GM18498 (cell line): ENCODE measurements at regions not wholly inside any gene's neighbourhood (a gene's known extent, or its start where the extent isn't known, plus 50 kb on each side); places are given as distances from the start of the nearest gene placed in this dataset.
"Not testable (repeated sequence)": the region's sequence is repeated elsewhere in the genome, so short reads cannot be mapped to it uniquely, and the experiment has no call there.

Experiments
- ATAC-seq: cut with Tn5 transposase; IDR thresholded peaks from one replicate; pipeline ENCODE4 v1.9.1; 2021; ENCODE audit warnings: mild to moderate bottlenecking, moderate library complexity; ENCODE audit not compliant: unreplicated experiment

DNA sequence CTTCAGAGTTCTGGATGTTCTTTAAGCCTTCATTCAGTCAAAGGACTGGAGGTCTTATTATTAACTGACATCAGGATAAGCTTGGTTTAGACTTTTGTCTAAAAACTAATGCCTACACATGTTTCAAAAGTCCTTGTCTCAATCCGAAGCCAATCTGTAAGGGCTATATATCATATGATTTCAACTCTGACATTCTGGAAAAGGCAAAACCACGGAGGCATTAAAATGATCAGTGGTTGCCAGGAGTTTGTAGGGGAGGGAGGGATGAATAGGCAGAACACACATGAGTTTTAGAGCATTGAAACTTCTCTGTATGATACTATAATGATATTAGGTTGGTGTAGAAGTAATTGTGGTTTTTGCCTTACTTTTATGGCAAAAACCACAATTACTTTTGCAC lies 1285.8 kb upstream of the CITED2 start:
- ATAC-seq = no peak

DNA sequence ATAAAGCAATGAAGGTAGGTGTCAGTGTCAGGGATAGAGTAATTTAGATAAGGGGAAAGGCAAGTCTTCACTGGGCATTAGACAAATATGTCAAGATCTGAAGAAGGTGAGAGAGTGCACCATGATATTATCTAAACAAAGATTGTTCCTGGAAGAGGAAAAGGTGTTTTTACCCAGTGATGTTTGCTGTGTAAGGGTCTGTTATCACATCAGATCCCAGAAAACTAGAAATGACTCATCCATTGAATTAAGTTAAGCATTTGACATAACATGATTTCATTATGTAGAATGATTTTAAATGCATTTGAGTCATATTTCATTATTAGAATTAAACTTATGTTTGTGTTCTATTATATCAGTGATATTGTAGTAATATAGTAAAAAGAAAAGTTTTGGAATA lies 1279.5 kb upstream of the CITED2 start:
- ATAC-seq = no peak

DNA sequence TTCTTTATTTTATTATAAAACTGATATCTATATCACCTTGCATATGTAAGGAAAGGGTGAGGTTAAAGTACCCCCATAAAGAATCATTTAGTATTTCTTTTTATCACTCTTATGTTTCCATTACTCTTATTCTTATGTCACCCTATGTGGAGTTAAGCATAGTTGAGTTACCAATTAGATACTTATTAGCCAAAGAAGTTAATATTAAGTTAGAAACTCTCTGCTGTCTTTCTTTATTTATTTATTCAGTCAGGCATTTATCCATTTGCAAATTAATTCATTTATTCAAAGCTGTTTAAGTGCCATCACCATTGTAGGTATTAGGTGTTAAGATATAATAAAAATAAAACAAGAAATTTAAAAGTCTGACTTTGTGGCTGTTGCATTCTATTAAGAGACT lies 1279.1 kb upstream of the CITED2 start:
- ATAC-seq = no peak

DNA sequence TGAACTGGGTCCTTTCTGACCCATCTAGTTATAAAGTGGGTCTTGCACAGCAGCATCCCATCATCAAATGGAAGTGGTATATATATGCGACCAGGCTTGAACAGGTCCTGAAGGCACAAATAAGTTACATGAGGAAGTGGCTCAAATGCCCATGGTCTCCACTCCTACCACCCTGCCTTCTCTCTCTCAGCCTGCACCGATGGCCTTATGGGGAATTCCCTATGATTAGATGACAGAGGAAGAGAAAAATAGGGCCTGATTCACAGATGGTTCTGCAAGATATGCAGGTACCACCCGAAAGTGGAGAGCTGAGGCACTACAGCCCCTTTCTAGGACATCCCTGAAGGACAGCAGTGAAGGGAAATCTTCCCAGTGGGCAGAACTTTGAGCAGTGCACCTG lies 1275.1 kb upstream of the CITED2 start:
- not testable (repeated sequence) for ATAC-seq

DNA sequence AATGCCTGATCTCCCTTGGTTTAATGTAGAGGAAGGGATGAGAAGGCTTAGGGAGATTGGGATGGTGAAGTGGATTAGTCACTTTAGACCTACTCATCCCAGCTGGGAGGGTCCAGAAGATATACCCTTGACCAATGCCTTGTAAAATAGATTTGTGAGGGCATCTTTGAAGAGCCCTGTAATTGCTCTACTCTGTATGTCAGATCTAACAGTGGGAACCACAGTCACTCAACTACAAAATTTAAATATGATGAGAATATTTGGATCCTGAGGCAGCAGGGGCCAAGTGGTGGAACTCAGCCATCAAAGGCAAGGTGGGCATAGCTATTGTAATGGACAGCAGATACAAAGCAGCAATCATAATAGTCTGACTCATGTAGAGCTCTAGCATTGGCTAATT lies 1272.9 kb upstream of the CITED2 start:
- ATAC-seq = not testable (repeated sequence)

DNA sequence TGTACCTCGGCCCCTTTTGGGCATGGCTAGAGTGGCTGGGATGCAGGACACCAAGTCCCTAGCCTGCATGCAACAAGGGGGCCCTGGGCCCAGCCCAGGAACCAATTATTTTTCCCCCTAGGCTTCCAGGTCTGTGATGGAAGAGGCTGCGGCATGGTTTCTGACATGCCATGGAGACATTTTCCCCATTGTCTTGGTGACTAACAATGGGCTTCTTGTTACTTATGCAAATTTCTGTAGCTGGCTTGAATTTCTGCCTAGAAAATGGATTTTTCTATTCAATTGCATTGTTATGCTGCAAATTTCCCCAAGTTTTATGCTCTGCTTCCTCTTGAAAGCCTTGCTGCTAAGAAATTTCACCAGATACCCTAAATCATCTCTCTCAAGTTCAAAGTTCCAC lies 1269.6 kb upstream of the CITED2 start:
- no peak for ATAC-seq

DNA sequence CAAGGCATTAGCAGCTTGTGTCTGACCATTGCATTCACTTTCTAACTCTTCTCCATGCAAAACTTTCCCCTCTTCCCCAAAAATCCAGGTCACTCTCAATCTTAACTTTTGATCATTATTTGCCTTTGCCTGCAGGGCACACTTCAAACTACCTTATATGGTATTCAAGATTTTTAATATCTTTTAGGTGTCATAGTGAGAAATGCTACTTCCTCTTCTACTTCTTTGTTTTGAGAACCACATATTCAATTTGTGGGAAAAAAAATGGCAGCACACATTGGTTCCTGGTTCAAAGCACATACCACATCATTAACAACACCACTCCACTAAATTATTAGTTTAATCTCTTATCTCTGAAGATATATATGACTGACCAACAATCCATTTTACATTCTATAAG lies 1267.0 kb upstream of the CITED2 start:
- peak; percentile 71 for ATAC-seq

DNA sequence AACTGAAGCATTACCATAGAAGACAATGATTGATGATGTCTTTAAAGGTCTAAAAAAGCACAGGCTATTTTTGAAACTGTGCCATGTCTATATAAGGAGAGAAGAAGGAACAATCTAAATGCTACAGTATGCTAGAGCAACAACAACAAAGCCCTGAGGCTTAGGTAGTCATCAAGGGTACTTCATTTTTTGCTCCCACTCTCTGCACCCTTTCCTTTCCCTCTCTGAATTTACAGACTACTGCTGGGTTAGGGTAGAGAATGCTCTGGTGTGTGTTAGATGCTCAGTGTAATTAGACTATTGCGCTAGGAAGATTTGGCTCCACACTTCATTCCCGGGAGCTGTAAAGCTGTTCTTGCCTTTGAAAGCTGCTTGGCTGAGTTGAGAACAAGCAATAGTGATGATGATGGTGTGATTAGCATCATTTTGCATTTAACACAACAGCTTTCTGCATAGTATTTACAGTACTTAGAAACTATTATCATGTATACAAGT lies 1262.5 kb upstream of the CITED2 start:
- peak; percentile 36 for ATAC-seq

DNA sequence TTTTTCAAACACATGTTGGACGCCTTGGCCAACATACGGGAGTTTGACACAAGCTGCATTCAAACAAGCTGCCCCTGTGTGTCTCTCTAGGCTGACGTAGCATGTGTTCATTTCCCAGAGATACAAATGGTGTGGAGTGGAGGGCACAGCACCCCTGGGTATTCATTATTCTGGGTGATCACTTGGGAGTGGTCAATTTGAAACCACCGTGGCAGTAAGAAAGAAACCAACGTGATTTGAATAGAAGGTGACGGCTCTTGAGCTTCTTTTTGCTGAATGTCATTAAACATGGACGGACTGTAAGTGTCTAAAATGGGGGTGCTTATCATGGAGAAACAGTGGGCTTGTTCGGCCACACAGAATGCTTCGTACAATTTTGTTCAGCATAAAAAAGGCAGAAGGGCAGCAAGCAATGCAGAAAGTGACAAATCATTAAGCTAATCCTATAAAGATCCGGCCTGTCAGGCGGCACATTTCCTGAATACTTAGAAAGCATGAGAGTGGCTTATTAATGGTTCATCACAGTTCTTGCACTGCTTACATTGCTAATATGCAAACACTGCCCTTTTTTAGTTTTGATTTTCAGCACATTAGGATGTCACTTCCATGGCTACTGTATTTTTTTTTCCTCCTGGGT lies 1261.9 kb upstream of the CITED2 start:
- ATAC-seq = peak; percentile 65

DNA sequence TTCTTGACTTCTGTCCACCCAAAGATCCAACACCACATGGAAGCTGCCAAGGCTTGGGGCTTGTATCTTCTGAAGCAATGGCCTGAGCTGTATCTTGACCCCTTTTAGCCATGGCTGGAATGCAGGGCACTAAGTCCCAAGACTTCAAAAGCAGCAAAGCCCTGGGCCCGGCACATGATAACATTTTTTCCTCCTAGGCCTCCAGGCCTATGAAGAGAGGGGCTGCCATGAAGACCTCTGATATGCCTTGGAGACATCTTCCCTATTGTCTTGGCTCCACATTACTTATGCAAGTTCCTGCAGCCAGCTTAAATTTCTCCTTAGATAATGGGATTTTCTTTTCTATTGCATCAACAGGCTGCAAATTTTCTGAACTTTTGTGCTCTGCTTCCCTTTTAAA lies 1252.6 kb upstream of the CITED2 start:
- ATAC-seq = no peak

DNA sequence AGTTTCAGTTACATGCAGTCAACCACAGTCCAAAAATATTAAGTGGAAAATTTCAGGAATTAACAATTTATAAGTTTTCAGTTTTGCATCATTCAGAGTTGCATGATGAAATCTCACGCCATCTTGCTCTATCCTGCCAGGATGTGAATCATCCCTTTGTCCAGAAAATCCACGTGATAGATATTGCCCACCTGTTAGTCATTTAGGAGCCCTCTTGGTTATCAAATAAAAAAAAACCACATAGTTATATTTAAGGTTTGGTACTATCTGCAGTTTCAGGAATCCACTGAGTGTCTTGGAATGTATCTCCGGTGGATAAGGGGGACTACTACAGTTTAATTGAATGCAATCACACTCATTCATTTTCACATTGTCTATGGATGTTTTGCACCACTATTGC lies 1249.0 kb upstream of the CITED2 start:
- no peak for ATAC-seq

DNA sequence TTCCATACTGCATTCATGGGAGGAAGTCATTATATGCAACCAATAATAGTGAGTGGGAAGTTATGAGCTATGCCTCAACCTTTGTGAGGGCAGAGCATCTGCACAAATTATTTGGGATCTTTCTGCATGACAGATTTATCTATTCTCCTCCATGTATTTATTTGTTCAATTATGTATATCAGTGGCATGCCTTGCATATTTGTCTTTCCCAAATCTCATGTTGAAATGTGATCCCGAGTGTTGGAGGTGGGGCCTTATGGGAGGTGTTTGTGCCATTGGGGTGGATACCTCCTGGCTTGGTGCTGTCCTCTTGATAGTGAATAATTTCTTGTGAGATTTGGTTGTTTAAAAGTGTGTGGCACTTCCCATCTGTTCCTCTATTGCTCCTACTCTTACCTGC lies 1246.0 kb upstream of the CITED2 start:
- ATAC-seq = no peak

DNA sequence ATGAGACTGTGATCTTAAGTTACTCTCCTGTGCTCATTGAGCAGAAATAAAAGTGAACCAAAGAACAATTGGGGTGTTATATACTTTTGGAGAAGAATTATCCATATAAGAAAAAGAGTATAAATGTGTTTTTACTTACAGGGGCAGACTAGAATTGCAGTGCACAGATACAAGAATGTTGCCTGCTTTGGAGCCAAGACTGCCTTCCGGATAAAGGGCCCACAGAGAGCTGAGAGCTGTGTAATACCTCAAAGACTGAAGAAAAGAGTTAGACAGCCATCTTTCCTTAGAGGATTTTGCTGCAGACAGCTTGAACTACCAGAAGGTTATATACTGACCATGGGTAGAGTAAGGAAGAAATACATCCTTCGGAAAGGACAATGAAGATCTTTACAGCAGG lies 1235.5 kb upstream of the CITED2 start:
- no peak for ATAC-seq

DNA sequence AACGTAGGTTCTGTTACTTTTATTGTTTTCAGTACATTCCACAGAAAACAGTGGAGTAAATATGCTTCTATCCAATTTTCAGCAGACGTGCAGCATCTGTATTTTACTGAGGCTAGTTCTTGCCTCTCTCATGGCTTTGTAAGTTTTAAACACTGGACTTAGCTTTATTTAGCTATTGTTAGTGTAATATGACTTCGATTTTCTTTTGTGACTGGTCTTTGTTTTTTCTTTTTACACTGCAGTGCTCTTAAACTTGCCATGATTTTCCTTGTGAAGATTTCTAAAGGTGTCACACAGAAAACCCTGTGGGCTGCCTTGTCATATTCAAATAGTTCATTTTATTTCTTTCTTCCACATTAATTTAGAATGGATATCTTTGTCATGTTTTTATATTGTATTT lies 1234.9 kb upstream of the CITED2 start:
- no peak for ATAC-seq

DNA sequence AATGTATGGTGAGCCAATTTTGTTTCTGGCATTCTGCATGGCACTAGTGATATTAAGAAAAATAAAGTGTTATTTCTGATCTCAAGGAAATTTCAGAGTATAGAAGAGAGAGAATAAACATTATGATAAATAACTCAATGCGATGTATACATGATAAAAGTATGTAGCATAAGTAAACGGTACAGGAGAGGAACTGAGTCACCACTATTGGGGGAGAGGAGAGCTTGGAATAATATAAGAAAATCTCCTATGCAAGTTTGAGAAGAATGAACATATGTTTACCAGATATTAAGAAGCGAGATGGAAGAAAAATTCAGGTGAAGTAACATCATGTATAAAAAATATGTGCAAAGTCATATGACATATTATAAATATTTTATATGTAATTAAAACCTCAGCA lies 1230.3 kb upstream of the CITED2 start:
- ATAC-seq = no peak

DNA sequence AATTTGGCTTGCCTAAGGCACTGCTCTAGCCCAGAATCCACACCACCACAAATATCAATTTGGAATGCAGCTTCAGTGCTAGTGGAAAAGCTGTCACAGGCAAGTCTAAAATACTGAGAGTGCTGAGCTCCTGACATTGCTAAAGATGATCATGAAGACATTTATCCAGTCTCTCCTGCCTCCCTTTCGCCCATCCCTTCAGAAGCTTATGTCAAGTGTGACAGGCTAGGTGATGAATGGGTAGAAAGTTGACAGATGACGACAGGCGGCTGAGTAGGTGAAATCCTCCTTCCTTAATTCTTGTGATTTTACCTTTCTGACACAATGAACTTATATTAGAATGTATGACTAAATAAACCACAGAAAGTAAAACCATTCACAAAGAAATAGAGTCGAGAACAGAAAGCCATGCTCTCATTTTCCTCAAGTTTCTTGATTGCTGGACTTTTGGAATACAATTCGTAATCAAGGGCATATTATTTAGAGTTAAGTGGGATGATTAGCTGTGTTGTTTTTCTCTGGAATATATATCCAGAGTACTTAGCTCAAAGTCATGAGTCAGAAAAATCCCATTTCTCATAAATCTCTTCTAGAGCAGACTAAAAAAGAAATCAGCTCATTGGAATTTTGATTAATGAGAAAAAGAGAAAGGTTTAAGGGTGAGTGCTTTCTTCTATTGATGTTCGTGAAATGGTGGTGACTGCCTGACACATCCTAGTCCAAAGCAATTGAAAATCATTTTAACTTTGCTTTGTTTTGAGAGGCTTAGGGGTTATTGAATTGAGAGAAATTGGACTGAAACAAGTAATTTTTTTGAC lies 1228.2 kb upstream of the CITED2 start:
- no peak for ATAC-seq

DNA sequence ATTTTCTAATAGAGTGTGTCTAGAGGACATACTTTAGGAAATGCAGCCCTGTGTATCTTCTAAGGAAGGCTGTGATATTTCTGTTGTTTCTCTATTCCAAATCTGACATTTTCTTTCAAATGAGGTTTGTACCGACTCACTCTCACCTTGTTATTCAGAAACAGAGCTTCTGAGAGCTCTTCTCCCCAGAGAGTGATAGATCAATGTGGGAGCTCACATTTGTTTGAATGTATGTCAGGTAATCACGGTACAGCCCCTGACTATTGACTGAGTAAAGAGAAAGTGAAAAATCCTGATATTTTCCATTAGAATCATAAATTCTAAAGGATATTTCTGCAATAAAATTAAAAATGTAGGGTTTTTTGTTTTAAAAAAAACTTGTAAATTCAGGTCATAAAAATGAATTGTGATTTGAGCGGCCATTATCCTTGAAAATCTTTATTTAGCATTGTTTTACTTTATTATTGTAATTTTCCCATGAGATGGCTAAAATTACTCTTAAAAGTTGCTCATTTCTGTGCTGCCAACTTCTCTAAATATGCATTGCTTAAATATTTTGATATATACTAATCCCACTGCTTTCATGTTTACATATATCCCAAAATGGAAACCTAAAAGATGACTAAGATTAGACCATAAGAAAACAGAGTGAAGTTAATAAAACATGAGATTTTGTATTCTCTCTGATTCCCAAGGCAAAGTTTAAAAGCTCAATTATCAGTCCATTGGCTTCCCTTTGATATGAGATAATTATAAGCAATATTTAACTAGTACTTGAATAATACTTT lies 1226.8 kb upstream of the CITED2 start:
- no peak for ATAC-seq

DNA sequence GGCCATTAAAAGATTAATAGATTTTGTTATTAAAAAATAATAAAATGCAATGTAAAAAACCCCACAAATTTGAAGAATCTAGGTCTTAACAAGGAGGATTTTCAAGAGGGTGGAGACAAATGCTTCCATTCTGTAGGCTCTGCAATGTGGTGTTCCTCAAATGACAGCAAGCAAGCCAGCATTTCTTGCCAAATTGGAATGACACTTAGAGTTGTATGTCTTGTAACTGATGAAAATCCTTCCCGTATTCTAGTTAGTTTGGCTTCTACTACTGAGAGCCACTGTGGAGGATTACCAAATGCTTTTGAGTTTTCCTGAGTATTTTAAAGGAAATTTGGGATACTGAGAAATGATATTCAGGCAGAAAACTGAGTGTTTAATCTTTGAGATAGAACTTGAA lies 1225.5 kb upstream of the CITED2 start:
- no peak for ATAC-seq

DNA sequence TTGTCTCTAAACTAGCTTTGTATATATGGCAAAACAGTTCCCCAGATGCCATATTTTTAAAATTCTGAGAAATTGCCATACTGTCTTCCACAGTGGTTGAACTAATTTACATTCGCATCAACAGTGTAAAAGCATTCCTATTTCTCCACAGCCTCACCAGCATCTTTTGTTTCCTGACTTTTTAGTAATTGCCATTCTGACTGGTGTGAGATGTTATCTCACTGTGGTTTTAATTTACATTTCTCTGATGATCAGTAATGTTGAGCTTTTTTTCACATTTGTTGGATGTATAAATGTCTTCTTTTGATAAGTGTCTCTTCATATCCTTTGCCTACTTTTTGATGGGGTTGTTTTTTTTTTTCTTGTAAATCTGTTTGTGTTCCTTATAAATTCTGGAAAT lies 1222.7 kb upstream of the CITED2 start:
- no peak for ATAC-seq

DNA sequence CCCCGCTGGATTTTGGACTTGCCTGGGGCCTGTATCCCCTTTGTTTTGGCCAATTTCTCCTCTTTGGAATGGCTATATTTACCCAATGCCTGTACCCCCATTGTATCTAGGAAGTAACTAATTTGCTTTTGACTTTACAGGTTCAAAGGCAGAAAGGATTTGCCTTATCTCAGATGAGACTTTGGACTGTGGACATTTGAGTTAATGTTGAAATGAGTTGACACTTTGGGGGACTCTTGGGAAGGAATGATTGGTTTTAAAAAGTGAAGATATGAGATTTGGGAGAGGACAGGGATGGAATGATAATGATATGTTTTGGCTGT lies 1220.3 kb upstream of the CITED2 start:
- ATAC-seq = no peak

DNA sequence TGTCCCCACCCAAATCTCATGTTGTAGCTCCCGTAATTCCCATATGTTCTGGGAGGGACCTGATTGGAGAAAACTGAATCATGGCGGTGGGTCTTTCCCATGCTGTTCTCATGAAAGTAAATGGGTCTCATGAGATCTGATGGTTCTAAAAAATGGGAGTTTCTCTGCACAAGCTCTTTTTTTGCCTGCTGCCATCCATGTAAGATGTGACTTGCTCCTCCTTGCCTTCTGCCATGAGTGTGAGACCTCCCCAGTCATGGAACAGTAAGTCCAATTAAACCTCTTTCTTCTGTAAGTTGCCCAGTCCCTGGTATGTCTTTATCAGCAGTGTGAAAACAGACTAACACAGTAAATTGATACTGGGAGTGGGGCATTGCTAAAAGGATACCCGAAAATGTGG lies 1218.4 kb upstream of the CITED2 start:
- ATAC-seq = no peak

DNA sequence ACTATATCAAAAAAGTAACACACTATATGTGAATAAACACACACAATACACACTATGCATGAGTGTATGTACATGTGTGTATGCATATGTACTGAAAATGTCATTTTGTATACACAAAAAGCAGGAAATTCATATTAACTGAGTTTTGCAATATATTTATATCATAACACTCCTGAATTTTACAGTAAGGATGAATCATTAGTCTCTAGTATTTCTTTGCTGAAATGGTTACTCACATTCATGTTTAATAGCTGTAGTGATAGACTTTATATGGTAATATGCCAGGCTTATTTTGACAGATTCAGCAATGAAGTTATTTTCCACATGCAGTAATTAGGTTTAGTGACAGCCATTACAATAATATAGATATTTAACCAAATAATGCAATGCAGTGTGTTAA lies 1216.2 kb upstream of the CITED2 start:
- no peak for ATAC-seq
